ENCODE measurements at regions not wholly inside any gene's neighbourhood (a gene's known extent, or its start where the extent isn't known, plus 50 kb on each side); places are given as distances from the start of the nearest gene placed in this dataset.

- no peaks in the 10 kb centered on the region for H3K36me3 ChIP-seq
- H3K4me1 ChIP-seq = peaks cover 3 to 8% (median 4%) of the 10 kb centered on the region in 3 donors
- H3K4me3 ChIP-seq = no peak overlapping the region
- H3K27ac ChIP-seq = peak overlapping the region in 1 of 4 donors; percentile 29
- H3K27me3 ChIP-seq = no peaks in the 10 kb centered on the region
- TF ChIP-seq CTCF (IDR thresholded peaks at IDR 0.05) = no peak
- WGBS, 2 donors (ENCODE audit: low coverage in 1 of 2) = 28 to 39% methylated on average over 3 to 4 of the region's 4 CpGs
- no peaks in the 10 kb centered on the region for H3K9me3 ChIP-seq
- ATAC-seq = no peak
Measured at GRCh38 chr13:44093607-44094564, 214.2 kb downstream of the LACC1 start.

- no peak for ATAC-seq
- no peaks in the 10 kb centered on the region for H3K36me3 ChIP-seq
- H3K4me1 ChIP-seq = peaks cover 3 to 8% (median 4%) of the 10 kb centered on the region in 3 donors
Measured at GRCh38 chr13:44096901-44097300, 217.2 kb downstream of the LACC1 start.

DNA sequence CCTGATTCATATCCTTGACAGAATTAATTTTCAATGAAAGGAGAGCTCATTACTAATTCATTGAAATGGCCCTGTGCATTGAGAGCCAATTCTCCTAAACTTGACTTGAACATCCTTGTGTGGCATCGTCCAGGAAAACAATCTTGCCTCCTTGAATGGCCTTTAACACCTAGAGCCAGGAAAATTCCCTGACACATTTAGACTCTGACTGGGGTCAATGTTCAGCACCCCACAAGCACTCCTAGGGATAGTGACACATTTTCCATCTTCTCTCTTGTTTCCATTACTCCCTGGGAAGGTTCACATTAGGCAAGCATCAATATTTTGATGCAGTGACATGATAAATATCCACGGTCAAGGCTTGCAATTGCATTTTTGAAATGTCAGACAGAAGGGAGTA is 218.9 kb downstream of the LACC1 start:
- Histone ChIP-seq H3K9me3 (no peaks in the 10 kb centered on the region), H3K27me3 (no peaks in the 10 kb centered on the region), H3K4me3 (no peak overlapping the region), H3K4me1 (peaks cover 3 to 7% (median 4%) of the 10 kb centered on the region in 3 donors), H3K27ac (no peak overlapping the region), H3K36me3 (no peaks in the 10 kb centered on the region)
- TF ChIP-seq CTCF (IDR thresholded peaks at IDR 0.05) (no peak), EP300 (IDR thresholded peaks at IDR 0.05) (no peak), POLR2A (IDR thresholded peaks at IDR 0.05) (no peak), POLR2AphosphoS5 (IDR thresholded peaks at IDR 0.05) (no peak)
- WGBS, 2 donors (ENCODE audit: low coverage in 1 of 2) = 79 to 80% methylated on average over 1 to 2 of the region's 2 CpGs
- ATAC-seq = no peak

More at GRCh38 chr13:44096901-44097300, 217.2 kb downstream of the LACC1 start:
- Histone ChIP-seq H3K9me3 (no peaks in the 10 kb centered on the region), H3K4me3 (no peak overlapping the region), H3K27ac (no peak overlapping the region), H3K27me3 (no peaks in the 10 kb centered on the region)
- no peak for TF ChIP-seq EP300 (IDR thresholded peaks at IDR 0.05)
- no peak for TF ChIP-seq POLR2AphosphoS5 (IDR thresholded peaks at IDR 0.05)
- TF ChIP-seq CTCF (IDR thresholded peaks at IDR 0.05) = no peak

- Histone ChIP-seq H3K4me3 (no peak overlapping the region), H3K36me3 (no peaks in the 10 kb centered on the region), H3K4me1 (peaks cover 6 to 29% (median 11%) of the 10 kb centered on the region in 3 donors), H3K27ac (no peak overlapping the region), H3K9me3 (no peaks in the 10 kb centered on the region), H3K27me3 (no peaks in the 10 kb centered on the region)
- ATAC-seq = no peak
- 42 to 46% methylated on average over 2 of the region's 2 CpGs for WGBS, 2 donors (ENCODE audit: low coverage in 1 of 2)
- TF ChIP-seq EP300 (IDR thresholded peaks at IDR 0.05) (no peak), CTCF (IDR thresholded peaks at IDR 0.05) (no peak), POLR2AphosphoS5 (IDR thresholded peaks at IDR 0.05) (no peak), POLR2A (IDR thresholded peaks at IDR 0.05) (no peak)
Measured at GRCh38 chr13:44101347-44102083, 221.8 kb downstream of the LACC1 start.
